ENCODE measurements at regions not wholly inside any gene's neighbourhood (a gene's known extent, or its start where the extent isn't known, plus 50 kb on each side); places are given as distances from the start of the nearest gene placed in this dataset.

DNA sequence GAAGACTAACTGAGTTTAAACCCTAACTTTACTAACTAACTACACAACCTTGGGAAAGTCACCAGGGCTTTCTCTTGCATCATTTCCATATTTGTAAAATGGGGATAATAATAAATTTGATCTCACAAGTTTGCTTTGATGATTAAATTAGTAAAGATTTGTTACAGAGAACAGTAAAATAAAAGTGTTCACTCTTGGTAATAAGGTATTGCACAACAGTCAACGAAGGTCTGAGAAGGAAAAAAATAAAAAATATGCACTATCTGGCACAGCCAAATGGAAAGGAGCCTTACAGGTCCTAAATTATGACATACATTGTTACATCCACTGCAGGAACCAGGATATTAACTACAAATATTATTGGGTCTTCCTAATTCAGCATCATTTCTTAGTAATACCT lies 160.0 kb upstream of the TMEM161B start:
- no peak for TF ChIP-seq EZH2 (IDR thresholded peaks at IDR 0.05; ENCODE audit: insufficient read depth, poor library complexity, severe bottlenecking)
- TF ChIP-seq EZH2phosphoT487 (IDR thresholded peaks at IDR 0.05; ENCODE audit: insufficient read depth, low read depth) = no peak
